Activated T-cell treated with anti-CD3 and anti-CD28 coated beads for 48 hours (primary cell): ENCODE measurements at regions not wholly inside any gene's neighbourhood (a gene's known extent, or its start where the extent isn't known, plus 50 kb on each side); places are given as distances from the start of the nearest gene placed in this dataset.

ENCODE experiments used
- DNase-seq: peaks from one replicate; pipeline ENCODE4 v3.0.0-alpha.2; 2020; ENCODE audit warnings: low read depth

- DNase-seq, result no peak
These were observed 342.3 kb downstream of the HNRNPD start for GRCh38 chr4:82031376-82031927.

- DNase-seq, result no peak
These were observed 356.1 kb downstream of the HNRNPD start for GRCh38 chr4:82017680-82018079.

- no peak for DNase-seq
These were observed 368.6 kb downstream of the HNRNPD start for GRCh38 chr4:82005158-82005557.

- no peak for DNase-seq
These were observed 376.5 kb downstream of the HNRNPD start for GRCh38 chr4:81997313-81997712.

GRCh38 chr4:81990898-81991297 lies 382.9 kb downstream of the HNRNPD start:
- DNase-seq, result no peak

- DNase-seq, result no peak
These were observed 383.6 kb downstream of the HNRNPD start for GRCh38 chr4:81990211-81990610.

GRCh38 chr4:81989202-81989601 lies 384.6 kb downstream of the HNRNPD start:
- DNase-seq, result no peak

- DNase-seq, result no peak
These were observed 385.6 kb downstream of the HNRNPD start for GRCh38 chr4:81988178-81988577.

GRCh38 chr4:81984746-81985145 lies 389.0 kb downstream of the HNRNPD start:
- DNase-seq, result no peak

GRCh38 chr4:81982846-81983540 lies 390.8 kb downstream of the HNRNPD start:
- DNase-seq, result no peak

GRCh38 chr4:81981218-81981617 lies 392.6 kb downstream of the HNRNPD start:
- DNase-seq, result no peak

GRCh38 chr4:81974523-81974922 lies 399.3 kb downstream of the HNRNPD start:
- no peak for DNase-seq

- DNase-seq, result no peak
These were observed 402.0 kb downstream of the HNRNPD start for GRCh38 chr4:81971637-81972381.

- no peak for DNase-seq
These were observed 402.7 kb downstream of the HNRNPD start for GRCh38 chr4:81971061-81971460.

GRCh38 chr4:81970454-81970853 lies 403.3 kb downstream of the HNRNPD start:
- DNase-seq, result no peak

GRCh38 chr4:81966676-81967075 lies 407.1 kb downstream of the HNRNPD start:
- no peak for DNase-seq

- no peak for DNase-seq
These were observed 407.9 kb downstream of the HNRNPD start for GRCh38 chr4:81965911-81966310.

- DNase-seq, result no peak
These were observed 408.3 kb downstream of the HNRNPD start for GRCh38 chr4:81965454-81965853.

- DNase-seq, result no peak
These were observed 410.1 kb downstream of the HNRNPD start for GRCh38 chr4:81963763-81964020.

- no peak for DNase-seq
These were observed 410.6 kb downstream of the HNRNPD start for GRCh38 chr4:81963015-81963762.

- DNase-seq, result no peak
These were observed 412.8 kb downstream of the HNRNPD start for GRCh38 chr4:81960961-81961360.

GRCh38 chr4:81954271-81954670 lies 419.5 kb downstream of the HNRNPD start:
- DNase-seq, result no peak

- DNase-seq, result no peak
These were observed 421.8 kb downstream of the HNRNPD start for GRCh38 chr4:81951891-81952455.
